Psoas muscle (tissue), 7 donors: ENCODE measurements at regions not wholly inside any gene's neighbourhood (a gene's known extent, or its start where the extent isn't known, plus 50 kb on each side); places are given as distances from the start of the nearest gene placed in this dataset.

Experiments
- ATAC-seq, 4 donors: fragments of 200-7000 bp; cut with Tn5 transposase; one replicate each; pipeline ENCODE4 v1.9.1; 2020; ENCODE audit warnings: moderate library complexity in 3 of 4, mild to moderate bottlenecking in 2 of 4
- DNase-seq, 2 donors: peaks; one replicate each; pipeline ENCODE4 v3.0.0-alpha.2; 2020
- H3K27ac ChIP-seq: fragments of 200-600 bp; one replicate; pipeline ENCODE4 v1.8.0; 2022
- H3K27me3 ChIP-seq, 3 donors: fragments of 200-600 bp in 1 of 3; one replicate each; pipeline versions ENCODE4 v1.6.1 to v1.8.0; 2013 to 2022; ENCODE audit warnings: low read length in 2 of 3, mild to moderate bottlenecking in 2 of 3, moderate library complexity in 1 of 3; ENCODE audit not compliant: insufficient read depth in 3 of 3
- H3K36me3 ChIP-seq, 2 donors: fragments of 200-600 bp in 1 of 2; one replicate each; pipeline versions ENCODE4 v1.6.1 to v1.8.0; 2013 to 2022; ENCODE audit warnings: low read depth in 1 of 2, mild to moderate bottlenecking in 1 of 2, moderate library complexity in 1 of 2; ENCODE audit not compliant: insufficient read depth in 1 of 2
- H3K4me1 ChIP-seq: fragments of 200-600 bp; one replicate; pipeline ENCODE4 v1.8.0; 2022
- H3K4me3 ChIP-seq: fragments of 200-600 bp; one replicate; pipeline ENCODE4 v1.8.0; 2022; ENCODE audit warnings: mild to moderate bottlenecking
- H3K9me3 ChIP-seq: fragments of 200-600 bp; one replicate; pipeline ENCODE4 v1.8.0; 2022
- CTCF ChIP-seq: fragments of 200-600 bp; IDR thresholded peaks from one replicate; pipeline ENCODE4 v1.8.0; 2022; ENCODE audit warnings: antibody characterized with exemption
- WGBS, 3 donors: extraction: QIAGEN DNeasy Blood & Tissue Kit; methylation state at CpG; one replicate each; pipeline versions ENCODE4 v1.1.6 to v1.1.7; 2013; 5-methylcytosine and 5-hydroxymethylcytosine counted together
- intact Hi-C, 2 donors: fragments of 100-400 bp; cut with DNase I; formaldehyde crosslinking; loops; one replicate each; pipeline versions ENCODE4 v1.11.0 to v1.14.2; 2022
- donor health status: healthy with polysubstance abuse.
- donor health status: DM: no; HTN: no; CAD: no; lungs with moderate emphysema.
- donor health status: Bipolar disorder and iron deficiency.
- donor health status: healthy.
- donor health status: DM: yes; HTN: yes; CAD: no.
- donor health status: DM: no; HTN: no; CAD: no.
- donor health status: DM: yes; HTN: yes; CAD: no.

GRCh38 chr3:137083332-137083731 lies 125.5 kb downstream of the IL20RB start:
- Histone ChIP-seq H3K9me3 (no peaks in the 10 kb centered on the region), H3K36me3 (no peaks in the 10 kb centered on the region), H3K27me3 (no peaks in the 10 kb centered on the region), H3K4me1 (no peaks in the 10 kb centered on the region), H3K4me3 (no peak overlapping the region), H3K27ac (no peak overlapping the region)
- ATAC-seq = no peak
- TF ChIP-seq CTCF = no peak
- intact Hi-C loops = no loop called here
- no peak for DNase-seq
- 68 to 74% (median 73%) methylated on average over 2 of the region's 2 CpGs for WGBS, 3 donors

- no peaks in the 10 kb centered on the region for H3K36me3 ChIP-seq
- WGBS, 3 donors = 69 to 74% (median 71%) methylated on average over 4 of the region's 4 CpGs
- H3K9me3 ChIP-seq = no peaks in the 10 kb centered on the region
- TF ChIP-seq CTCF = no peak
- intact Hi-C loops = no loop called here
- H3K27ac ChIP-seq = no peak overlapping the region
- no peak for ATAC-seq
- H3K4me1 ChIP-seq = no peaks in the 10 kb centered on the region
- no peak for DNase-seq
- no peak overlapping the region for H3K4me3 ChIP-seq
- H3K27me3 ChIP-seq = no peaks in the 10 kb centered on the region
Measured at GRCh38 chr3:137084586-137084985, 126.8 kb downstream of the IL20RB start.

GRCh38 chr3:137097386-137097785 lies 139.6 kb downstream of the IL20RB start:
- 41 to 49% (median 47%) methylated on average over 3 of the region's 3 CpGs for WGBS, 3 donors
- H3K36me3 ChIP-seq = no peaks in the 10 kb centered on the region

GRCh38 chr3:137097852-137098251 lies 140.1 kb downstream of the IL20RB start:
- DNase-seq (no peak), ATAC-seq (no peak)
- Histone ChIP-seq H3K36me3 (no peaks in the 10 kb centered on the region), H3K9me3 (no peaks in the 10 kb centered on the region), H3K4me3 (no peak overlapping the region), H3K27ac (no peak overlapping the region), H3K4me1 (no peaks in the 10 kb centered on the region), H3K27me3 (peaks cover 0 to 8% (median 0%) of the 10 kb centered on the region in 3 donors)
- intact Hi-C loops = no loop called here
- no peak for TF ChIP-seq CTCF
- WGBS, 3 donors = 65 to 77% (median 71%) methylated on average over 5 of the region's 5 CpGs

More at GRCh38 chr3:137097386-137097785, 139.6 kb downstream of the IL20RB start:
- TF ChIP-seq CTCF = no peak
- no peak for DNase-seq
- H3K9me3 ChIP-seq = no peaks in the 10 kb centered on the region
- no peak overlapping the region for H3K4me3 ChIP-seq
- H3K27me3 ChIP-seq = peaks cover 0 to 8% (median 0%) of the 10 kb centered on the region in 3 donors
- intact Hi-C loops = no loop called here
- no peak for ATAC-seq
- no peaks in the 10 kb centered on the region for H3K4me1 ChIP-seq
- no peak overlapping the region for H3K27ac ChIP-seq
